Breast epithelium (tissue), 3 donors: ENCODE measurements at regions not wholly inside any gene's neighbourhood (a gene's known extent, or its start where the extent isn't known, plus 50 kb on each side); places are given as distances from the start of the nearest gene placed in this dataset.

Experiments
- CTCF ChIP-seq, 3 donors: fragments of 450-650 bp; IDR thresholded peaks; one replicate each; pipeline ENCODE4 v1.5.1; 2016 to 2017; ENCODE audit warnings: antibody characterized with exemption in 3 of 3, mild to moderate bottlenecking in 3 of 3, moderate library complexity in 3 of 3
- POLR2A ChIP-seq: fragments of 450-650 bp; IDR thresholded peaks from one replicate; pipeline ENCODE4 v1.6.1; 2016; ENCODE audit warnings: antibody characterized with exemption, mild to moderate bottlenecking, moderate library complexity
- POLR2AphosphoS5 ChIP-seq, 3 donors: sonication (generic); formaldehyde crosslinking; IDR thresholded peaks; one replicate each; pipeline ENCODE4 v1.6.1; 2017; ENCODE audit warnings: antibody characterized with exemption in 3 of 3

DNA sequence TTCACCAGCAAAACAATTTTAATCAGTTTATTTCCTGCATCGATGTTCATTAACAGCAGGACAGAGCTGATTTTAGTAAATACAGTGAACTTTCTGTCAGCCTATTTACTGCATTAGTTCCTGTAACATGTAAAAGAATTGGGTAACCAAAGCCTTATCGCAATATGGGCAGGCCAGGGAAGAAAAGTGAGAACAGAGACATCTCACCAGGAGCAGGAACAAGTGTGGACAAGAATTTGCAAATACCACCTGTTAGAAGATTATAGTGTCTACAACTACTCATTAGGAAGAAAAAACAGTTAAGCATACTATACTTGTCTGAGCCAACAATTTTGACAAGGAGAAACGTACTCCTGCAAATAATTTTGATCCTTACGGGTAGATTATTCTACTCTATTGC lies 1293.9 kb downstream of the PLA2G4A start:
- TF ChIP-seq POLR2A (no peak), CTCF (IDR thresholded peaks at IDR 0.05) (no peak), POLR2AphosphoS5 (IDR thresholded peaks at IDR 0.05) (no peak)
